Stomach (tissue), 8 donors: ENCODE measurements at regions not wholly inside any gene's neighbourhood (a gene's known extent, or its start where the extent isn't known, plus 50 kb on each side); places are given as distances from the start of the nearest gene placed in this dataset.

ENCODE experiments used
- DNase-seq, 2 donors: peaks; one replicate each; pipeline versions ENCODE4 v3.0.0 to v3.0.0-alpha.2; 2013 to 2019
- H3K27ac ChIP-seq, 5 donors: fragments of 200-600 bp in 4 of 5; sonication (generic) in 4 of 5; one replicate each; pipeline ENCODE4 v1.5.1; 2013 to 2019; ENCODE audit warnings: mild to moderate bottlenecking in 1 of 5, moderate library complexity in 1 of 5
- H3K27me3 ChIP-seq, 3 donors: fragments of 200-600 bp; sonication (generic); one replicate each; pipeline ENCODE4 v1.5.1; 2017 to 2019; ENCODE audit warnings: mixed run types in 1 of 3
- H3K36me3 ChIP-seq, 4 donors: fragments of 200-600 bp; sonication (generic); 1 replicate in 3 of 4; 2 replicates in 1 of 4; pipeline ENCODE4 v1.5.1; 2016 to 2019
- H3K4me1 ChIP-seq, 4 donors: fragments of 200-600 bp; sonication (generic); one replicate each; pipeline ENCODE4 v1.5.1; 2016 to 2019
- H3K4me3 ChIP-seq, 4 donors: fragments of 200-600 bp; sonication (generic) in 3 of 4; one replicate each; pipeline ENCODE4 v1.5.1; 2016 to 2019; ENCODE audit warnings: mild to moderate bottlenecking in 1 of 4
- H3K9me3 ChIP-seq, 4 donors: fragments of 200-600 bp; sonication (generic); one replicate each; pipeline ENCODE4 v1.5.1; 2016 to 2019
- CTCF ChIP-seq, 7 experiments: fragments of 450-650 bp in 4 of 7; fragments of 200-600 bp in 3 of 7; sonication (generic) in 3 of 7; IDR thresholded peaks; one replicate each; pipeline ENCODE4 v1.5.1; 2016 to 2019; ENCODE audit warnings: antibody characterized with exemption in 7 of 7, control low read depth in 2 of 7, mild to moderate bottlenecking in 1 of 7
- EP300 ChIP-seq: sonication (generic); formaldehyde crosslinking; IDR thresholded peaks from one replicate; pipeline ENCODE4 v1.6.1; 2017; ENCODE audit warnings: antibody characterized with exemption
- POLR2A ChIP-seq, 4 donors: fragments of 450-650 bp; IDR thresholded peaks; one replicate each; pipeline ENCODE4 v1.6.1; 2016; ENCODE audit warnings: antibody characterized with exemption in 4 of 4, control low read depth in 2 of 4, mild to moderate bottlenecking in 1 of 4, moderate library complexity in 1 of 4
- POLR2AphosphoS5 ChIP-seq, 3 donors: sonication (generic); formaldehyde crosslinking; IDR thresholded peaks; one replicate each; pipeline ENCODE4 v1.6.1; 2016; ENCODE audit warnings: antibody characterized with exemption in 3 of 3
- WGBS, 5 donors: extraction: QIAGEN DNeasy Blood & Tissue Kit in 3 of 5; methylation state at CpG; one replicate each; pipeline versions ENCODE4 v1.1.5 to v1.1.7; 2013 to 2018; 5-methylcytosine and 5-hydroxymethylcytosine counted together
- intact Hi-C: fragments of 100-400 bp; cut with DNase I; formaldehyde crosslinking; loops from one replicate; pipeline ENCODE4 v1.15.1; 2023; ENCODE audit warnings: low total_unique reads
- donor health status: healthy with polysubstance abuse.
- donor health status: Bipolar disorder and iron deficiency.
- donor health status: healthy.

GRCh38 chr12:131530041-131530332 lies 180.9 kb upstream of the SFSWAP start:
- no peaks in the 10 kb centered on the region for H3K4me1 ChIP-seq
- H3K36me3 ChIP-seq, result no peaks in the 10 kb centered on the region
- no peak overlapping the region for H3K27ac ChIP-seq
- no peaks in the 10 kb centered on the region for H3K9me3 ChIP-seq
- no peak for DNase-seq
- H3K4me3 ChIP-seq, result no peak overlapping the region
- H3K27me3 ChIP-seq, result peaks cover 0 to 73% (median 5%) of the 10 kb centered on the region in 3 donors
- no peak for TF ChIP-seq EP300
- no peak for TF ChIP-seq POLR2A (IDR thresholded peaks at IDR 0.05)
- no peak for TF ChIP-seq CTCF (IDR thresholded peaks at IDR 0.05)
- TF ChIP-seq POLR2AphosphoS5 (IDR thresholded peaks at IDR 0.05), result no peak
- 81 to 95% (median 90%) methylated on average over 5 to 7 of the region's 7 CpGs for WGBS, 5 donors
- intact Hi-C loops, result no loop called here

GRCh38 chr12:131530422-131530821 lies 180.5 kb upstream of the SFSWAP start:
- DNase-seq, result no peak
- Histone ChIP-seq H3K9me3 (no peaks in the 10 kb centered on the region), H3K4me1 (no peaks in the 10 kb centered on the region), H3K36me3 (no peaks in the 10 kb centered on the region), H3K27me3 (peaks cover 0 to 69% (median 5%) of the 10 kb centered on the region in 3 donors), H3K4me3 (no peak overlapping the region), H3K27ac (no peak overlapping the region)
- intact Hi-C loops, result no loop called here
- WGBS, 5 donors, result 42 to 56% (median 51%) methylated on average over 5 of the region's 5 CpGs
- TF ChIP-seq CTCF (IDR thresholded peaks at IDR 0.05) (no peak), POLR2A (IDR thresholded peaks at IDR 0.05) (no peak), POLR2AphosphoS5 (IDR thresholded peaks at IDR 0.05) (no peak)

- Histone ChIP-seq H3K9me3 (no peaks in the 10 kb centered on the region), H3K36me3 (no peaks in the 10 kb centered on the region), H3K27ac (no peak overlapping the region), H3K4me3 (no peak overlapping the region), H3K27me3 (peaks cover 0 to 52% (median 0%) of the 10 kb centered on the region in 3 donors), H3K4me1 (no peaks in the 10 kb centered on the region)
- intact Hi-C loops, result no loop called here
- 70 to 92% (median 88%) methylated on average over 2 to 12 of the region's 12 CpGs for WGBS, 5 donors
- TF ChIP-seq POLR2AphosphoS5 (IDR thresholded peaks at IDR 0.05), result no peak
- TF ChIP-seq EP300, result no peak
- TF ChIP-seq CTCF (IDR thresholded peaks at IDR 0.05), result no peak
- no peak for TF ChIP-seq POLR2A (IDR thresholded peaks at IDR 0.05)
- DNase-seq, result no peak
Observed at GRCh38 chr12:131533139-131533538, 177.8 kb upstream of the SFSWAP start.

- Histone ChIP-seq H3K27ac (no peak overlapping the region), H3K4me3 (no peak overlapping the region), H3K36me3 (no peaks in the 10 kb centered on the region), H3K9me3 (no peaks in the 10 kb centered on the region), H3K27me3 (peaks cover 0 to 43% (median 0%) of the 10 kb centered on the region in 3 donors), H3K4me1 (no peaks in the 10 kb centered on the region)
- DNase-seq, result no peak
- 85 to 92% (median 86%) methylated on average over 5 of the region's 5 CpGs for WGBS, 5 donors
- TF ChIP-seq EP300 (no peak), POLR2A (IDR thresholded peaks at IDR 0.05) (no peak), CTCF (IDR thresholded peaks at IDR 0.05) (no peak), POLR2AphosphoS5 (IDR thresholded peaks at IDR 0.05) (no peak)
- intact Hi-C loops, result no loop called here
Observed at GRCh38 chr12:131535779-131536178, 175.1 kb upstream of the SFSWAP start.

GRCh38 chr12:131536337-131536736 lies 174.6 kb upstream of the SFSWAP start:
- 54 to 67% (median 58%) methylated on average over 11 of the region's 11 CpGs for WGBS, 5 donors
- no peaks in the 10 kb centered on the region for H3K4me1 ChIP-seq
- intact Hi-C loops, result no loop called here
- H3K36me3 ChIP-seq, result no peaks in the 10 kb centered on the region
- H3K9me3 ChIP-seq, result no peaks in the 10 kb centered on the region
- DNase-seq, result peak in 1 of 2 donors; percentile 42
- no peak overlapping the region for H3K27ac ChIP-seq
- TF ChIP-seq POLR2AphosphoS5 (IDR thresholded peaks at IDR 0.05), result no peak
- no peak for TF ChIP-seq POLR2A (IDR thresholded peaks at IDR 0.05)
- TF ChIP-seq EP300, result no peak
- TF ChIP-seq CTCF (IDR thresholded peaks at IDR 0.05), result no peak
- no peak overlapping the region for H3K4me3 ChIP-seq
- H3K27me3 ChIP-seq, result peaks cover 0 to 38% (median 0%) of the 10 kb centered on the region in 3 donors
